Endothelial cell (in vitro differentiated cells): ENCODE measurements at regions not wholly inside any gene's neighbourhood (a gene's known extent, or its start where the extent isn't known, plus 50 kb on each side); places are given as distances from the start of the nearest gene placed in this dataset.

Experiments used
- DNase-seq: peaks from one replicate; pipeline ENCODE4 v3.0.0; 2021; ENCODE audit warnings: low spot score
- H3K27ac Mint-ChIP-seq: one replicate; pipeline ENCODE4 v1.8.0; 2021; ENCODE audit warnings: mixed read lengths, inconsistent platforms; ENCODE audit not compliant: unreplicated experiment
- H3K27me3 Mint-ChIP-seq: one replicate; pipeline ENCODE4 v1.8.0; 2021; ENCODE audit warnings: mild to moderate bottlenecking, moderate library complexity, mixed read lengths, inconsistent platforms; ENCODE audit not compliant: unreplicated experiment
- H3K36me3 Mint-ChIP-seq: one replicate; pipeline ENCODE4 v1.8.0; 2021; ENCODE audit warnings: mild to moderate bottlenecking, low read depth, mixed read lengths, inconsistent platforms; ENCODE audit not compliant: unreplicated experiment
- H3K4me1 Mint-ChIP-seq: one replicate; pipeline ENCODE4 v1.8.0; 2021; ENCODE audit warnings: mild to moderate bottlenecking, mixed read lengths, inconsistent platforms; ENCODE audit not compliant: unreplicated experiment
- H3K4me3 Mint-ChIP-seq: one replicate; pipeline ENCODE4 v1.8.0; 2021; ENCODE audit warnings: mild to moderate bottlenecking, mixed read lengths, inconsistent platforms; ENCODE audit not compliant: unreplicated experiment
- H3K9me3 Mint-ChIP-seq: one replicate; pipeline ENCODE4 v1.8.0; 2021; ENCODE audit warnings: mixed read lengths, inconsistent platforms; ENCODE audit not compliant: unreplicated experiment
- CTCF ChIP-seq: fragments of 200-600 bp; sonication (generic); IDR thresholded peaks from one replicate; pipeline ENCODE4 v1.5.0; 2021; ENCODE audit warnings: antibody characterized with exemption; ENCODE audit not compliant: unreplicated experiment

- no peak for DNase-seq
- Mint-ChIP-seq H3K4me3 (no peak overlapping the region), H3K9me3 (no peaks in the 10 kb centered on the region), H3K36me3 (no peaks in the 10 kb centered on the region), H3K27me3 (peaks cover 2% of the 10 kb centered on the region), H3K27ac (no peak overlapping the region), H3K4me1 (no peaks in the 10 kb centered on the region)
- TF ChIP-seq CTCF: no peak
Measured at GRCh38 chr4:185895866-185896265, 83.9 kb upstream of the SORBS2 start.

GRCh38 chr4:185896817-185897488 lies 85.0 kb upstream of the SORBS2 start:
- no peak for DNase-seq
- no peaks in the 10 kb centered on the region for H3K36me3 Mint-ChIP-seq
- peaks cover 2% of the 10 kb centered on the region for H3K27me3 Mint-ChIP-seq
- no peaks in the 10 kb centered on the region for H3K9me3 Mint-ChIP-seq
- H3K27ac Mint-ChIP-seq: no peak overlapping the region
- no peak overlapping the region for H3K4me3 Mint-ChIP-seq
- no peaks in the 10 kb centered on the region for H3K4me1 Mint-ChIP-seq
- TF ChIP-seq CTCF: no peak

- Mint-ChIP-seq H3K27ac (no peak overlapping the region), H3K27me3 (no peaks in the 10 kb centered on the region), H3K9me3 (no peaks in the 10 kb centered on the region), H3K4me3 (no peak overlapping the region), H3K4me1 (no peaks in the 10 kb centered on the region), H3K36me3 (no peaks in the 10 kb centered on the region)
- DNase-seq: no peak
- peak; percentile 15 for TF ChIP-seq CTCF
Measured at GRCh38 chr4:185898413-185898812, 86.4 kb upstream of the SORBS2 start.

- Mint-ChIP-seq H3K4me1 (no peaks in the 10 kb centered on the region), H3K9me3 (no peaks in the 10 kb centered on the region), H3K4me3 (no peak overlapping the region), H3K27ac (no peak overlapping the region), H3K27me3 (no peaks in the 10 kb centered on the region), H3K36me3 (no peaks in the 10 kb centered on the region)
- DNase-seq: no peak
- no peak for TF ChIP-seq CTCF
Measured at GRCh38 chr4:185899833-185900232, 87.8 kb upstream of the SORBS2 start.

- Mint-ChIP-seq H3K4me1 (no peaks in the 10 kb centered on the region), H3K27ac (no peak overlapping the region), H3K36me3 (no peaks in the 10 kb centered on the region), H3K27me3 (no peaks in the 10 kb centered on the region), H3K4me3 (no peak overlapping the region), H3K9me3 (no peaks in the 10 kb centered on the region)
- DNase-seq: no peak
- TF ChIP-seq CTCF: no peak
Measured at GRCh38 chr4:185902654-185903053, 90.7 kb upstream of the SORBS2 start.
